GM12801 (cell line): ENCODE measurements at regions not wholly inside any gene's neighbourhood (a gene's known extent, or its start where the extent isn't known, plus 50 kb on each side); places are given as distances from the start of the nearest gene placed in this dataset.

Source experiments
- TF ChIP-seq, protein P1 (sequence below): IDR thresholded peaks from one replicate; pipeline ENCODE4 v1.5.1; 2011; ENCODE audit warnings: control low read depth; ENCODE audit not compliant: insufficient read length; ENCODE audit errors: extremely low read depth

DNA sequence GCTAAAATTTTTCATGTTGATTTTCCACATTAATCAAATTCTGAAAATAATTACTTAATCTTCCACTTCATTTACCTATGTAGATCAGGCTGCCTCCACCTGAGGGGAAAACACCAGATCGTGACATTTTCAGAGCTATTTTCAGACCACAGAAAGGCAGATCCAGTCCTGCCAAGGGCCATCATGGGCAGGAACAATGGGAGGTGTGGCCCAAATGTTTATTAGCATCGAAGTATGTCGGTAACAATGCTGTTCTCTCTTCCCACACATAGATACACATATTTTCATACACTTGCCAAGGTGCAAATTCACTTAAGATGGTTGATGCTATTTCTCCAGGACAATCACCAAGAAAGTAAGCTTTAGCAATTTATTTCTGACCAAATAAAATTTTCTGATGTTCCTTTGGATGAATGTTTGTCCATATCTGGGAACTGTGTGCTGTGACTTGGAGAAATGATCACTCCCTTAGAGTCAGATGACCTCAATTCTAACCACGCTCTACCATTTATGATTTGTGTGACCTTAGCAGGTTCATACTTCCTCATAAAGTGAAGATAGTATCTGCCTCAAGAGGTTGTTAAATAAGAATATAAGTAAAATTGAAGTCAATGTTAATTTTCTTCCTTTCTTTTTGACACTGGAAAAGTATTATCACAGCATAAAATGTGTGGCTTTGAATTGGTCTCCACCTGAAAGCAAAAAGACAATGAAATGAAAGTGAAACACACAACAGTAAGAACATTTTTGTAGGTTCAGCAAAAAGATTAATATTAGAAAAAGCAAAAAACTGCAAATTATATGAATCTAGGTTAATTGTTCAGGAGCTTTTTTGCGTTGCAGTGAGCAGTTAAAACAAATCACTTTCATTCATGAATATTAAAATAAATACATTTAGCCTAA, 310.4 kb upstream of the PHF14 start:
- TF ChIP-seq, protein P1, sequence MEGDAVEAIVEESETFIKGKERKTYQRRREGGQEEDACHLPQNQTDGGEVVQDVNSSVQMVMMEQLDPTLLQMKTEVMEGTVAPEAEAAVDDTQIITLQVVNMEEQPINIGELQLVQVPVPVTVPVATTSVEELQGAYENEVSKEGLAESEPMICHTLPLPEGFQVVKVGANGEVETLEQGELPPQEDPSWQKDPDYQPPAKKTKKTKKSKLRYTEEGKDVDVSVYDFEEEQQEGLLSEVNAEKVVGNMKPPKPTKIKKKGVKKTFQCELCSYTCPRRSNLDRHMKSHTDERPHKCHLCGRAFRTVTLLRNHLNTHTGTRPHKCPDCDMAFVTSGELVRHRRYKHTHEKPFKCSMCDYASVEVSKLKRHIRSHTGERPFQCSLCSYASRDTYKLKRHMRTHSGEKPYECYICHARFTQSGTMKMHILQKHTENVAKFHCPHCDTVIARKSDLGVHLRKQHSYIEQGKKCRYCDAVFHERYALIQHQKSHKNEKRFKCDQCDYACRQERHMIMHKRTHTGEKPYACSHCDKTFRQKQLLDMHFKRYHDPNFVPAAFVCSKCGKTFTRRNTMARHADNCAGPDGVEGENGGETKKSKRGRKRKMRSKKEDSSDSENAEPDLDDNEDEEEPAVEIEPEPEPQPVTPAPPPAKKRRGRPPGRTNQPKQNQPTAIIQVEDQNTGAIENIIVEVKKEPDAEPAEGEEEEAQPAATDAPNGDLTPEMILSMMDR: no peak

DNA sequence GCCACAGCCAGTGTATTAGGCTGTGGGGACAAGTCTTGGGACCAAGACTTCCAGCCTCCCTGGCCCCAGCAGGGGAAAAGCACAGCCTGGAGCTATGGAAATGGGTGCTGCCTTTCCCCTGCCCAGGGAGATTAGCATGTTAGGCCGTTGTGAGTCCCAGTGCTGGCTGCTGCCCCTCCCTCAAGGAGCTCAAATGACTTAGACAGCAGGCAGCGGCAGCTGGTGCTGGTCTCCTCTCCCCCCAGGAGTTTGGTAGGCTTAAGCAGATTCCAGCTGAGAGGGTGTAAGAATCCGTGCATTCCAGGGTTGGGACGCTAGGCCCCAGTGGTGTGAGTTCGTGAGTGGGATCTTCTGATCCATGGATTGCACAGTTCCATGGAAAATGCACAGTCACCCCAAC, 301.5 kb upstream of the PHF14 start:
- TF ChIP-seq, protein P1: no peak

DNA sequence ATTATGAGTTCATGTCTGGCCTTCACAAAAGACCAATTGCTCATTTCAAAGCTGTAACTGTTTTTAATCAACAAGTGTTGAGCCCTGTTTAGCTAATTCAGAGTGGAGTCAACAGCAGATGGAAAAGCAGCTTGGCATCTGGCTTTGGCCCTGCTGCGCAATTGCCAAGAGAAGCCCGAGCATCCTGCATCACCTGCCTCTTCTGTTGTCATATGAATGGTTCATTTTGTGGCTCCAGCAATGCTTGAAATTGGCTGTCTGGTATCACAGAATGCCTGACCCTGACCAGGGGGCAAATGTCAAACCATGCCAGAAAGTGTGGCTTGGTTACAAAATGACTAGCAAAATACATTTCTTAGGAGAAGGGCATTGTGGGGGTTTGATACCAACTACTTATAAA, 296.5 kb upstream of the PHF14 start:
- TF ChIP-seq, protein P1: no peak

DNA sequence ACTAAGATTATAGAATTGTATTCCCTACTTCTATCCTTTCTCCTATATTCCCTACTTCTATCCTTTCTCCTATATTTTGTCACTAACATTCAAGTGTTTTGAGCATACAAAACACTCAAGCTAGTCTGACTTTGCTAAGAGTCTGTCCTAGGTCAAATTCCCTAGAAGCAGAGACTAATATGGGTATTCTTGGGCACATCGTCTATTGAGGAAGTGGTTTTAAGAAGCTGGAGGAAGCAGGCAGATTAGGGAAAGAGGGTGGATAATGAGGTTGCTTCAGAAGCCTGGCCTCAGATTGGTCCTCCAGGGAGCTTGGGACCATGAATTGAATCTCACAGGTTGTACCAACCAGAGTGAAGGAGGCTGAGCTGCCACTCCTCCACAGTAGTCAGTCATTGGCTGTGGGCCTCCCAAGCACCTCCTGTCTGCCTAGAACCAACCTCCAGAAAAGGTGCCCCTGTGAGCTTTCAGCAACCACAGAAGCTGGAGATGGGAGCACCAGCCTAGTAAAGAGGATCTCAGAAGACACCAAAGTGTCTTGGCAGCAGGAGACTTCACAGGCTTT, 295.9 kb upstream of the PHF14 start:
- TF ChIP-seq, protein P1: no peak

DNA sequence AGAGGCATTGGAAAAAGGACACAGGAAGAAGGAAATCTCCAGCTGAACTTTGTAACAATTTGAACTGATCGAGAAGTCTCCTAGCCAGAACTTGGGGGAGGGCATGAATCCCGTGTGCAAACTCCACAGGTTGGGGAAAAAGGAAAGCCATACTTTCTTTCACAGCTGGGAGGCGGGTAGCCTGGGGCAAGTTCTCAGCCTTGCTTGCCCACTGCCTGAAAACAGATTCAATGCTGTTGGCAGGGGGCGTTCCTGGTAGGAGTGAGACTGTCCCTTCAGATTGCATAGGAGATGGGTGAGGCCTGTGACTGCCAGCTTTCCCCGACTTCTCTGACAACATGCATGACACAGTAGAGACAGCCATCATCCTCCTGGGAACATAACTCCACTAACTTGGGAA, 289.1 kb upstream of the PHF14 start:
- TF ChIP-seq, protein P1: no peak

DNA sequence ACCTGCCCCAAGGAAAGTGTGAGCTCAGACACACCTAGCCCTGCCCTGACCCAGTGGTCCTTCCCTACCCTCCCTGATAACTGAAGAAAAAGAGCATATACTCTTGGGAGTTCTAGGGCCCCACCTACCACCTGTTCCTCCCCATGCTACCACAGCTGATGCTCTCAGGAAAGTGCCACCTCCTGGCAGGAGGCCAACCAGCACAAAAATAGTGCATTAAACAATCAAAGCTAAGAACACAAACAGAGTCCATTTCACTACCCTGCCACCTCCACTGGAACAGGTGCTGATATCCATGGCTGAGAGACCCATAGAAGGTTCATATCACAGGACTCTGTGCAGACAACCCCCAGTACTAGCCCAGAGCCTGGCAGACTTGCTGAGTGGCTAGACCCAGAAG, 288.6 kb upstream of the PHF14 start:
- TF ChIP-seq, protein P1: no peak

DNA sequence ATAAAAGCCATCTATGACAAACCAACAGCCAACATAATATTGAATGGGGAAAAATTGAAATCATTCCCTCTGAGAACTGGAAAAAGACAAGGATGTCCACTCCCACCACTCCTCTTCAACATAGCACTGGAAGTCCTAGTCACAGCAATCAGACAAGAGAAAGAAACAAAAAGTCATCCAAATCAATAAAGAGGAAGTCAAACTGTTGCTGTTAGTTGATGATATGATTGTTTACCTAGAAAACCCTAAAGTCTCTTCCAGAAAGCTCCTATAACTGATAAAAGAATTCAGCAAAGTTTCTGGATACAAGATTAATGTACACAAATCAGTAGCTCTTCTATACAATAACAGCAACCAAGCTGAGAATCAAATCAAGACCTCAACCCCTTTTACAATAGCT, 285.1 kb upstream of the PHF14 start:
- TF ChIP-seq, protein P1: no peak
